Liver (tissue), 8 donors: ENCODE measurements at regions not wholly inside any gene's neighbourhood (a gene's known extent, or its start where the extent isn't known, plus 50 kb on each side); places are given as distances from the start of the nearest gene placed in this dataset.

Experiments used
- DNase-seq: peaks from one replicate; pipeline ENCODE4 v3.0.0-alpha.2; 2017; ENCODE audit warnings: low spot score
- H3K27ac ChIP-seq, 2 donors: one replicate each; pipeline ENCODE4 v1.7.0; 2013; ENCODE audit warnings: inconsistent platforms in 2 of 2, low read length in 2 of 2, control low read depth in 1 of 2, low read depth in 1 of 2, mild to moderate bottlenecking in 1 of 2
- H3K27me3 ChIP-seq, 4 donors: one replicate each; pipeline versions ENCODE4 v1.6.1 to v1.7.0; 2013; ENCODE audit warnings: low read length in 3 of 4, inconsistent platforms in 1 of 4, mild to moderate bottlenecking in 1 of 4, moderate library complexity in 1 of 4; ENCODE audit not compliant: control insufficient read depth in 4 of 4, insufficient read depth in 4 of 4
- H3K36me3 ChIP-seq, 4 donors: one replicate each; pipeline versions ENCODE4 v1.6.1 to v1.7.0; 2013; ENCODE audit warnings: low read length in 3 of 4, mild to moderate bottlenecking in 3 of 4, low read depth in 1 of 4, moderate library complexity in 1 of 4; ENCODE audit not compliant: control insufficient read depth in 4 of 4, insufficient read depth in 3 of 4
- H3K4me1 ChIP-seq, 4 donors: one replicate each; pipeline versions ENCODE4 v1.6.1 to v1.7.0; 2013; ENCODE audit warnings: low read length in 3 of 4, mild to moderate bottlenecking in 3 of 4, moderate library complexity in 1 of 4; ENCODE audit not compliant: control insufficient read depth in 4 of 4, insufficient read depth in 4 of 4
- H3K4me3 ChIP-seq, 3 donors: one replicate each; pipeline versions ENCODE4 v1.6.1 to v1.7.0; 2013; ENCODE audit warnings: low read length in 3 of 3, control low read depth in 1 of 3, low read depth in 1 of 3, mild to moderate bottlenecking in 1 of 3
- H3K9ac ChIP-seq, 2 donors: one replicate each; pipeline ENCODE4 v1.7.0; 2013; ENCODE audit warnings: low read length in 2 of 2, mild to moderate bottlenecking in 2 of 2, moderate library complexity in 2 of 2, control low read depth in 1 of 2, low read depth in 1 of 2
- H3K9me3 ChIP-seq, 4 donors: one replicate each; pipeline versions ENCODE4 v1.6.1 to v1.7.0; 2013; ENCODE audit warnings: low read length in 3 of 4; ENCODE audit not compliant: control insufficient read depth in 4 of 4
- CTCF ChIP-seq: fragments of 150-350 bp; IDR thresholded peaks from 2 replicates; pipeline ENCODE4 v1.5.1; 2017; ENCODE audit warnings: improper control_type of control experiment, low read depth, low read length; ENCODE audit not compliant: missing input control
- FOXA2 ChIP-seq: IDR thresholded peaks from 2 replicates; pipeline ENCODE4 v1.6.1; 2016; ENCODE audit warnings: antibody characterized with exemption
- GABPA ChIP-seq, 2 donors: IDR thresholded peaks in 1 of 2; conservative IDR thresholded peaks in 1 of 2; 2 replicates each; pipeline ENCODE4 v1.6.1; 2016; ENCODE audit warnings: antibody characterized with exemption in 2 of 2, mild to moderate bottlenecking in 1 of 2, moderate library complexity in 1 of 2
- HNF4G ChIP-seq: IDR thresholded peaks from 2 replicates; pipeline ENCODE4 v1.6.1; 2016; ENCODE audit warnings: antibody characterized with exemption
- JUND ChIP-seq, 2 donors: IDR thresholded peaks; 2 replicates each; pipeline ENCODE4 v1.6.1; 2016; ENCODE audit warnings: antibody characterized with exemption in 2 of 2
- NR2F2 ChIP-seq: IDR thresholded peaks from 2 replicates; pipeline ENCODE4 v1.6.1; 2016; ENCODE audit warnings: antibody characterized with exemption
- RAD21 ChIP-seq, 2 donors: IDR thresholded peaks; 2 replicates each; pipeline ENCODE4 v1.6.1; 2016; ENCODE audit warnings: antibody characterized with exemption in 2 of 2, mild to moderate bottlenecking in 2 of 2
- REST ChIP-seq: IDR thresholded peaks from 2 replicates; pipeline ENCODE4 v1.6.1; 2016; ENCODE audit warnings: antibody characterized with exemption, mild to moderate bottlenecking
- RXRA ChIP-seq, 2 donors: IDR thresholded peaks; 2 replicates each; pipeline ENCODE4 v1.6.1; 2017 to 2018; ENCODE audit warnings: antibody characterized with exemption in 2 of 2, mild to moderate bottlenecking in 1 of 2
- SP1 ChIP-seq: IDR thresholded peaks from 2 replicates; pipeline ENCODE4 v1.6.1; 2018; ENCODE audit warnings: antibody characterized with exemption, mild to moderate bottlenecking
- YY1 ChIP-seq: IDR thresholded peaks from 2 replicates; pipeline ENCODE4 v1.6.1; 2016; ENCODE audit warnings: antibody characterized with exemption, mild to moderate bottlenecking
- ZBTB33 ChIP-seq: IDR thresholded peaks from 2 replicates; pipeline ENCODE4 v1.6.1; 2016; ENCODE audit warnings: antibody characterized with exemption
- WGBS: extraction: QIAGEN DNeasy Blood & Tissue Kit; methylation state at CpG from one replicate; pipeline ENCODE4 v1.1.7; 2013; 5-methylcytosine and 5-hydroxymethylcytosine counted together
- donor health status: healthy.
- donor health status: healthy.
- donor health status: healthy.
- donor health status: healthy.
- donor health status: healthy.

- TF ChIP-seq REST = no peak
Observed at GRCh38 chr12:94730847-94731246, 80.5 kb upstream of the TMCC3 start (continued).

- Histone ChIP-seq H3K27me3 (no peaks in the 10 kb centered on the region), H3K9ac (no peak overlapping the region), H3K4me3 (no peak overlapping the region), H3K9me3 (no peaks in the 10 kb centered on the region), H3K36me3 (no peaks in the 10 kb centered on the region), H3K4me1 (no peaks in the 10 kb centered on the region), H3K27ac (no peak overlapping the region)
- WGBS = 90% methylated on average over 10 of the region's 10 CpGs
- no peak for TF ChIP-seq HNF4G
- TF ChIP-seq GABPA (IDR thresholded peaks at IDR 0.05 in 1 of 2, conservative IDR thresholded peaks at IDR 0.05 in 1 of 2) = no peak
- TF ChIP-seq RXRA (IDR thresholded peaks at IDR 0.05) = no peak
- TF ChIP-seq JUND (IDR thresholded peaks at IDR 0.05) = no peak
- TF ChIP-seq CTCF = no peak
- no peak for TF ChIP-seq NR2F2
- no peak for TF ChIP-seq ZBTB33
- no peak for DNase-seq
Observed at GRCh38 chr12:94726236-94726835, 76.0 kb upstream of the TMCC3 start.

- Histone ChIP-seq H3K27me3 (no peaks in the 10 kb centered on the region), H3K9ac (no peak overlapping the region), H3K36me3 (no peaks in the 10 kb centered on the region), H3K27ac (no peak overlapping the region), H3K9me3 (no peaks in the 10 kb centered on the region), H3K4me1 (no peaks in the 10 kb centered on the region), H3K4me3 (no peak overlapping the region)
- DNase-seq = no peak
- 75% methylated on average over 8 of the region's 8 CpGs for WGBS
- TF ChIP-seq SP1 = no peak
- TF ChIP-seq FOXA2 = no peak
- peak; percentile 68 to 73 for TF ChIP-seq RAD21 (IDR thresholded peaks at IDR 0.05)
- no peak for TF ChIP-seq YY1
- TF ChIP-seq CTCF = peak; percentile 28
- no peak for TF ChIP-seq GABPA (IDR thresholded peaks at IDR 0.05 in 1 of 2, conservative IDR thresholded peaks at IDR 0.05 in 1 of 2)
Observed at GRCh38 chr12:94725375-94726168, 75.2 kb upstream of the TMCC3 start.
